ENCODE measurements at regions not wholly inside any gene's neighbourhood (a gene's known extent, or its start where the extent isn't known, plus 50 kb on each side); places are given as distances from the start of the nearest gene placed in this dataset.

DNA sequence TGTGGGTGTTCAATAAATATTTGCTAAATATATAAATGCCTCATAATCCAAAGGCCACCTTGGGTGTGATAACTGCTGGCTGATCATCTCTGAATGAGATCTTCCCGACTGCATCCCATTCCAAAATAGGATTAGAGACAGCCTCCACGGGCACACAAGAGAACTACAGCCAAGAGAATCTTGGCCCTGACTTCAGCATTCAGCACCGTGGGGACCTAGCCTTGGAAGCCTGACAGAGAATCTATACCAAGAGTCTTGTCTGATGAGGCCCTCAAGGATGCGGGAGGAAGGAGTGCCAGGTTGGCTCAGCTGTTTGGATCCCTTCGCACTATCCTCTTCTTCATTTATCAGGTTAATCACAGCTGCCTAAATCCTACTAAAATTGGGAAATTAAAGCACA, 85.8 kb downstream of the RBM43 start:
- H3K4me3 Mint-ChIP-seq = no peak overlapping the region
- no peak for ATAC-seq
- Histone ChIP-seq H3K36me3 (ENCODE audit: control insufficient read depth in 2 of 3, insufficient read depth in 3 of 3, low read length in 3 of 3) (no peaks in the 10 kb centered on the region), H3K27ac (ENCODE audit: low read depth, low read length) (no peak overlapping the region), H3K9me3 (ENCODE audit: control insufficient read depth in 2 of 3, low read length in 3 of 3) (no peaks in the 10 kb centered on the region), H3K4me1 (ENCODE audit: control insufficient read depth in 2 of 2, insufficient read depth in 2 of 2, low read length in 2 of 2) (no peaks in the 10 kb centered on the region), H3K27me3 (ENCODE audit: control insufficient read depth in 2 of 2, insufficient read depth in 2 of 2, low read length in 2 of 2) (no peaks in the 10 kb centered on the region), H3K4me3 (ENCODE audit: low read length) (no peak overlapping the region)
- POLR2A ChIA-PET = no interaction called here
- peaks cover 11 to 26% (median 15%) of the 10 kb centered on the region in 5 donors for H3K27me3 Mint-ChIP-seq
- H3K27ac Mint-ChIP-seq = no peak overlapping the region
- no peaks in the 10 kb centered on the region for H3K36me3 Mint-ChIP-seq
- DNase-seq = no peak
- no peaks in the 10 kb centered on the region for H3K9me3 Mint-ChIP-seq
- CTCF ChIA-PET = no interaction called here
- intact Hi-C loops (cut with micrococcal nuclease) = no loop called here
- H3K4me1 Mint-ChIP-seq = no peaks in the 10 kb centered on the region

- H3K27ac Mint-ChIP-seq = no peak overlapping the region
- intact Hi-C loops (cut with micrococcal nuclease) = no loop called here
- Histone ChIP-seq H3K27ac (ENCODE audit: low read depth, low read length) (no peak overlapping the region), H3K4me3 (ENCODE audit: low read length) (no peak overlapping the region), H3K27me3 (ENCODE audit: control insufficient read depth in 2 of 2, insufficient read depth in 2 of 2, low read length in 2 of 2) (no peaks in the 10 kb centered on the region), H3K9me3 (ENCODE audit: control insufficient read depth in 2 of 3, low read length in 3 of 3) (no peaks in the 10 kb centered on the region), H3K4me1 (ENCODE audit: control insufficient read depth in 2 of 2, insufficient read depth in 2 of 2, low read length in 2 of 2) (no peaks in the 10 kb centered on the region), H3K36me3 (ENCODE audit: control insufficient read depth in 2 of 3, insufficient read depth in 3 of 3, low read length in 3 of 3) (no peaks in the 10 kb centered on the region)
- no peak overlapping the region for H3K4me3 Mint-ChIP-seq
- ChIA-PET POLR2A (no interaction called here), CTCF (no interaction called here)
- H3K9me3 Mint-ChIP-seq = no peaks in the 10 kb centered on the region
- H3K36me3 Mint-ChIP-seq = no peaks in the 10 kb centered on the region
- no peak for ATAC-seq
- no peaks in the 10 kb centered on the region for H3K4me1 Mint-ChIP-seq
- peaks cover 7 to 22% (median 10%) of the 10 kb centered on the region in 5 donors for H3K27me3 Mint-ChIP-seq
- no peak for DNase-seq
These were observed 87.5 kb downstream of the RBM43 start for GRCh38 chr2:151174127-151174526.

DNA sequence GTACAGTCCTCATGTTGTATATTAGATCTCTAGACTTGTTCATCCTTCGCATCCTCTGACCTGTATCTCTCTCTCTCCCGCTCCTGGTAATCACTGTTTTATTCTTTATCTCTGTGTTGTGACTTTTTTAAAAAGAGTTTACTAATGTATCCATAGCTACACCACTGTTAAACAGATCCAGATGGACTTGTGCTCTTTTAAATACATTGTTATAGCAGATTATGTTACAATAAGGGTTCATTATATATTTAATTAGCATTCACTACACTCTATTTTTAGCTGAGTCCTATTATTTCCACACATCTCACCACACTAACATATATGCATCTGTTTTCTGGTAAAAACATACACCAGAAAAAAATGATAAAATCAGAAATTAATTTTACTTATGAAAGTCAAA, 90.5 kb downstream of the RBM43 start:
- Mint-ChIP-seq H3K4me1 (no peaks in the 10 kb centered on the region), H3K36me3 (no peaks in the 10 kb centered on the region), H3K4me3 (no peak overlapping the region), H3K27me3 (peaks cover 3 to 14% (median 5%) of the 10 kb centered on the region in 5 donors), H3K9me3 (no peaks in the 10 kb centered on the region), H3K27ac (no peak overlapping the region)
- intact Hi-C loops (cut with micrococcal nuclease) = no loop called here
- no peaks in the 10 kb centered on the region for H3K36me3 ChIP-seq (ENCODE audit: control insufficient read depth in 2 of 3, insufficient read depth in 3 of 3, low read length in 3 of 3)
- no peaks in the 10 kb centered on the region for H3K27me3 ChIP-seq (ENCODE audit: control insufficient read depth in 2 of 2, insufficient read depth in 2 of 2, low read length in 2 of 2)
- POLR2A ChIA-PET = no interaction called here
- no peaks in the 10 kb centered on the region for H3K4me1 ChIP-seq (ENCODE audit: control insufficient read depth in 2 of 2, insufficient read depth in 2 of 2, low read length in 2 of 2)
- no peaks in the 10 kb centered on the region for H3K9me3 ChIP-seq (ENCODE audit: control insufficient read depth in 2 of 3, low read length in 3 of 3)
- no peak for DNase-seq
- no peak overlapping the region for H3K4me3 ChIP-seq (ENCODE audit: low read length)
- CTCF ChIA-PET = no interaction called here
- no peak for ATAC-seq
- H3K27ac ChIP-seq (ENCODE audit: low read depth, low read length) = no peak overlapping the region

DNA sequence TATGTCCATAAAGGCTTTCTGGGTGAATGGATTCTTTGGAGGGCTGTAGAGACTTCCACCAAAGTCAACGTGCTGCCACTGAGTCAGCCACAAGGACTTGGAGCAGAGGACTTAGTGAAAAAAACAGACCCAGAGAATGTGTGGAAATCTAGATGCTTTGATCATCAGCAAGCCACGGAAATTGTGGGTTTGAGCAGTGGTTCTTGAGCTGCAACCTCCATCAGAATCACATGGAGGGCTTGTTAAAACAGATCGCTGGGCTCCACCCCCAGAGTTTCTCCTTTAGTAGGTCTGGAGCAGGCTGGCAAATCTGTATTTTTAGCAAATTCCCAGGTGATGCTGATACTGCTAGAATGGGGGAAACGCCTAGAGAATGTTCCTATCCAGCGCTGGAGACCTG, 95.3 kb downstream of the RBM43 start:
- Histone ChIP-seq H3K9me3 (ENCODE audit: control insufficient read depth in 2 of 3, low read length in 3 of 3) (no peaks in the 10 kb centered on the region), H3K4me3 (ENCODE audit: low read length) (no peak overlapping the region), H3K27ac (ENCODE audit: low read depth, low read length) (no peak overlapping the region), H3K36me3 (ENCODE audit: control insufficient read depth in 2 of 3, insufficient read depth in 3 of 3, low read length in 3 of 3) (no peaks in the 10 kb centered on the region), H3K4me1 (ENCODE audit: control insufficient read depth in 2 of 2, insufficient read depth in 2 of 2, low read length in 2 of 2) (no peaks in the 10 kb centered on the region), H3K27me3 (ENCODE audit: control insufficient read depth in 2 of 2, insufficient read depth in 2 of 2, low read length in 2 of 2) (no peaks in the 10 kb centered on the region)
- DNase-seq (no peak), ATAC-seq (no peak)
- Mint-ChIP-seq H3K27ac (no peak overlapping the region), H3K4me3 (no peak overlapping the region), H3K9me3 (no peaks in the 10 kb centered on the region), H3K27me3 (peaks cover 4 to 25% (median 10%) of the 10 kb centered on the region in 5 donors), H3K36me3 (no peaks in the 10 kb centered on the region), H3K4me1 (peaks cover 0 to 10% (median 8%) of the 10 kb centered on the region in 7 donors)
- ChIA-PET CTCF (interaction anchor here (0.5 kb wide), 1 partner anchor 1580 kb away, joined by 5 read pairs; no protein-coding TSS in a partner anchor), POLR2A (no interaction called here)
- intact Hi-C loops (cut with micrococcal nuclease) = no loop called here

- no peak for ATAC-seq
- no peaks in the 10 kb centered on the region for H3K9me3 Mint-ChIP-seq
- no peaks in the 10 kb centered on the region for H3K36me3 Mint-ChIP-seq
- ChIA-PET CTCF (no interaction called here), POLR2A (no interaction called here)
- Histone ChIP-seq H3K36me3 (ENCODE audit: control insufficient read depth in 2 of 3, insufficient read depth in 3 of 3, low read length in 3 of 3) (no peaks in the 10 kb centered on the region), H3K4me3 (ENCODE audit: low read length) (no peak overlapping the region), H3K27me3 (ENCODE audit: control insufficient read depth in 2 of 2, insufficient read depth in 2 of 2, low read length in 2 of 2) (no peaks in the 10 kb centered on the region), H3K27ac (ENCODE audit: low read depth, low read length) (no peak overlapping the region), H3K9me3 (ENCODE audit: control insufficient read depth in 2 of 3, low read length in 3 of 3) (no peaks in the 10 kb centered on the region), H3K4me1 (ENCODE audit: control insufficient read depth in 2 of 2, insufficient read depth in 2 of 2, low read length in 2 of 2) (no peaks in the 10 kb centered on the region)
- no peak overlapping the region for H3K27ac Mint-ChIP-seq
- intact Hi-C loops (cut with micrococcal nuclease) = no loop called here
- peaks cover 6 to 37% (median 12%) of the 10 kb centered on the region in 5 donors for H3K27me3 Mint-ChIP-seq
- no peak for DNase-seq
- no peak overlapping the region for H3K4me3 Mint-ChIP-seq
- H3K4me1 Mint-ChIP-seq = peaks cover 0 to 12% (median 8%) of the 10 kb centered on the region in 7 donors
These were observed 96.5 kb downstream of the RBM43 start for GRCh38 chr2:151165105-151165684.

DNA sequence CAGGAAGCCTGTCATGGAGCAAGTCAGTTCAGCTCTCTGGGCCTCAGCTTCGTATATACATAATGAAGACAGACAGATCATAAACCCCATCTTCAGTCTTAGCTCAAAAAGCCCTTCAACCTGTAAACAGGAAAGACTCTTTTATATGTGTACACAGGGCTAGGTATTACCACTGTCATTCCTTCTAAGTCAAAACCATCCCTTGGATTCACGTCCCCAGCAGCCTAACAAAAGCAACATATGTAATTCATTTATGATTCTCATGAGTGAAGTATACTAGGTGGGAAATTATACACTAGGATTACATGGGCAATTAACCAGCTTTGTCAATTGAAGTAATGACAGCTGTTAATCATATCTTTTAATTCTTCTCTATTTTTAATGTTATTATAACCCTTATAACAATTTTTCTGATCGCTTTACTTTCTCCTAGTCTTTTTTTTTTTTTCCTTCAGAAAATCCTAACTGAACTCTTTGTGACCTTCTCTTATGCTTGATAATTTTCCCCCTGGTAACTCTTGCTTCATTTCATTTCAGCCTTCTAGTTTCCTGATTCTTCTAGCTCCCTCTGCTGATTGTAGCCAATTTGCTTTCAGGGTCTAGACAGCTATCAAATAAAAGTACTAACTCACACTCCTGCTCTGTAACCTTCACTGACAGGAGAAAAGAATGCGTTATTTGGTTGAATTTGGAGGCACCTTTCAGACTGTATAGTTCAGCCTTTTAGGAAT, 99.7 kb downstream of the RBM43 start:
- ChIA-PET POLR2A (no interaction called here), CTCF (no interaction called here)
- H3K4me3 Mint-ChIP-seq = no peak overlapping the region
- H3K4me1 Mint-ChIP-seq = peaks cover 0 to 12% (median 8%) of the 10 kb centered on the region in 7 donors
- Histone ChIP-seq H3K4me3 (ENCODE audit: low read length) (no peak overlapping the region), H3K4me1 (ENCODE audit: control insufficient read depth in 2 of 2, insufficient read depth in 2 of 2, low read length in 2 of 2) (no peaks in the 10 kb centered on the region), H3K27me3 (ENCODE audit: control insufficient read depth in 2 of 2, insufficient read depth in 2 of 2, low read length in 2 of 2) (no peaks in the 10 kb centered on the region), H3K9me3 (ENCODE audit: control insufficient read depth in 2 of 3, low read length in 3 of 3) (no peaks in the 10 kb centered on the region), H3K27ac (ENCODE audit: low read depth, low read length) (no peak overlapping the region), H3K36me3 (ENCODE audit: control insufficient read depth in 2 of 3, insufficient read depth in 3 of 3, low read length in 3 of 3) (no peaks in the 10 kb centered on the region)
- no peak for ATAC-seq
- no peaks in the 10 kb centered on the region for H3K9me3 Mint-ChIP-seq
- peak in 1 of 9 donors; percentile 9 for DNase-seq
- intact Hi-C loops (cut with micrococcal nuclease) = no loop called here
- H3K27ac Mint-ChIP-seq = peak overlapping the region in 1 of 9 donors; percentile 9
- H3K36me3 Mint-ChIP-seq = no peaks in the 10 kb centered on the region
- H3K27me3 Mint-ChIP-seq = peaks cover 10 to 44% (median 19%) of the 10 kb centered on the region in 5 donors

DNA sequence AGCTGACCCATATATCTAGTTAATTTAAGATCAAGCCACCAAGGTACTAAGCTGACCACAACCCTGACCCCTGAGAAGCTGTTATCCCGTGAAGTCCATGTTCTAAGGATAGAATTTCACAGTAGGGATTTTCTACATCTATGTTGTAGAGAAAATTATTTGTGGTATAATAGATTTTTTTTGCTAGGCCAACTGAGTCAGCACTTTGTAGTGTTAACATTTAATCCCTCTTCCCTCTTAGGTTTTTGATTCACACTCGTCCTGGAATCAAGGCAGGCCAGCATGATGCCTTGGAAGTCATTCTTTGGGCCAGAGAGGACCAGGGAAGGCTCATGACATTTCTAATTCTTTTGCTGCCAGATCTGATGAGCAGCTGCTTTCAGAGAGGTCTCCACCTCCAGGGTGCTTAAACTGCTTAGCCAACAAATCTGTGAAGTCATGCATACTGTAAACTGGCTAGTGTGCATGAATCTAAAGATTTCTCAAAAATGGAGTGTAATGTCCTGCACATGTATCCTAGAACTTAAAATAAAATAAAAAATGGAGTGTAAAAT, 102.5 kb downstream of the RBM43 start:
- ChIA-PET POLR2A (no interaction called here), CTCF (no interaction called here)
- DNase-seq (no peak), ATAC-seq (no peak)
- no peaks in the 10 kb centered on the region for H3K9me3 ChIP-seq (ENCODE audit: control insufficient read depth in 2 of 3, low read length in 3 of 3)
- H3K27ac ChIP-seq (ENCODE audit: low read depth, low read length) = no peak overlapping the region
- H3K36me3 Mint-ChIP-seq = no peaks in the 10 kb centered on the region
- no peaks in the 10 kb centered on the region for H3K36me3 ChIP-seq (ENCODE audit: control insufficient read depth in 2 of 3, insufficient read depth in 3 of 3, low read length in 3 of 3)
- H3K9me3 Mint-ChIP-seq = no peaks in the 10 kb centered on the region
- H3K27me3 ChIP-seq (ENCODE audit: control insufficient read depth in 2 of 2, insufficient read depth in 2 of 2, low read length in 2 of 2) = no peaks in the 10 kb centered on the region
- H3K4me1 ChIP-seq (ENCODE audit: control insufficient read depth in 2 of 2, insufficient read depth in 2 of 2, low read length in 2 of 2) = no peaks in the 10 kb centered on the region
- intact Hi-C loops (cut with micrococcal nuclease) = no loop called here
- no peak overlapping the region for H3K4me3 Mint-ChIP-seq
- peaks cover 0 to 12% (median 8%) of the 10 kb centered on the region in 7 donors for H3K4me1 Mint-ChIP-seq
- no peak overlapping the region for H3K4me3 ChIP-seq (ENCODE audit: low read length)
- H3K27me3 Mint-ChIP-seq = peaks cover 7 to 60% (median 16%) of the 10 kb centered on the region in 5 donors
- H3K27ac Mint-ChIP-seq = no peak overlapping the region

Measured in naive thymus-derived CD4-positive, alpha-beta T cell (primary cell).